MM.1S (cell line): ENCODE measurements at regions not wholly inside any gene's neighbourhood (a gene's known extent, or its start where the extent isn't known, plus 50 kb on each side); places are given as distances from the start of the nearest gene placed in this dataset.

Source experiments
- EZH2 ChIP-seq: fragments of 300-600 bp; sonication (generic); optimal IDR thresholded peaks from 2 replicates; pipeline ENCODE3; 2017; ENCODE audit warnings: low read depth, mild to moderate bottlenecking, antibody characterized with exemption, low read length, mixed read lengths
- TF ChIP-seq, protein P1 (sequence below): fragments of 300-600 bp; sonication (generic); IDR thresholded peaks from 2 replicates; pipeline ENCODE4 v1.5.1; 2016; ENCODE audit warnings: antibody characterized with exemption, low read length, mixed read lengths

GRCh38 chrX:146887020-146887419 lies 72.5 kb upstream of the CXorf51A start:
- TF ChIP-seq, protein P1, sequence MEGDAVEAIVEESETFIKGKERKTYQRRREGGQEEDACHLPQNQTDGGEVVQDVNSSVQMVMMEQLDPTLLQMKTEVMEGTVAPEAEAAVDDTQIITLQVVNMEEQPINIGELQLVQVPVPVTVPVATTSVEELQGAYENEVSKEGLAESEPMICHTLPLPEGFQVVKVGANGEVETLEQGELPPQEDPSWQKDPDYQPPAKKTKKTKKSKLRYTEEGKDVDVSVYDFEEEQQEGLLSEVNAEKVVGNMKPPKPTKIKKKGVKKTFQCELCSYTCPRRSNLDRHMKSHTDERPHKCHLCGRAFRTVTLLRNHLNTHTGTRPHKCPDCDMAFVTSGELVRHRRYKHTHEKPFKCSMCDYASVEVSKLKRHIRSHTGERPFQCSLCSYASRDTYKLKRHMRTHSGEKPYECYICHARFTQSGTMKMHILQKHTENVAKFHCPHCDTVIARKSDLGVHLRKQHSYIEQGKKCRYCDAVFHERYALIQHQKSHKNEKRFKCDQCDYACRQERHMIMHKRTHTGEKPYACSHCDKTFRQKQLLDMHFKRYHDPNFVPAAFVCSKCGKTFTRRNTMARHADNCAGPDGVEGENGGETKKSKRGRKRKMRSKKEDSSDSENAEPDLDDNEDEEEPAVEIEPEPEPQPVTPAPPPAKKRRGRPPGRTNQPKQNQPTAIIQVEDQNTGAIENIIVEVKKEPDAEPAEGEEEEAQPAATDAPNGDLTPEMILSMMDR, result no peak
- no peak for TF ChIP-seq EZH2
